ENCODE measurements at regions not wholly inside any gene's neighbourhood (a gene's known extent, or its start where the extent isn't known, plus 50 kb on each side); places are given as distances from the start of the nearest gene placed in this dataset.

DNA sequence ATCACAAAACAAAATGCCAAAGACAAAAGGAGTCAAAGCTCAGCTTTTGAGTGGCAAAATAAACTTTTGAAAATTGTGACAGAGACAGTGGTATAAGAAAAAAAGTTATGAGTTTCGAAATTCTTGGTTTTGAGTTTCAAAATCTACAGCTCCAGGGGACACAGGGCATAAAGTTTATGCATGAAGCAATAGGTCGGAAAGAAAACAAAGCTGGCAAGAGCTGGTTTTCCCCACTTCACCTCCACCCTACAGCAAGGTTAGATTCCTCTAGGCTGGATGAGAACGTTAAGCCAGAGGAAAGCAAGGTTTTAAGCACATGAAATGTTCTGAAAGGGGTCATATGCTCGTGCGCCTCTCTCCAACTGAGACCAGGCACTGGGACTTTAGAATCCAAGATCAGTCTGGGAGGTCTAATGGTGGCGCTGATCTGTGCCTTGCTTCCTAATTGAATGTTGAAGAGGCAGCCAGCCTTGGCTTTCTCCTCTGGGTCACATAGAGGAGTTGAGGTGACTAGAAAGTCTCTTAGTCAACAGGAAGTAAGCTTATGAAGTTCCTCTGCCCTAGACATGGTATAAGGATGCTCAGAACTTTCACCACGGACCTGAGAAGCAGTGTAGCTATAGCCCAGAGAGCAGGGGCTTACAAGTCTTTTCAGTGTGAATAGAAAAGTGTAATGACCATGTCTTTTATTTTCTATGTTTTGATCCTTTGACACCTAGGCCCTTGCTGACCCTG, 167.7 kb upstream of the DMAC1 start:
- Histone ChIP-seq H3K4me1 (ENCODE audit: control insufficient read depth, insufficient read depth, low read length) (peaks cover 5% of the 10 kb centered on the region), H3K27me3 (ENCODE audit: control insufficient read depth, insufficient read depth, low read length) (no peaks in the 10 kb centered on the region), H3K27ac (ENCODE audit: low read length) (no peak overlapping the region), H3K36me3 (ENCODE audit: control insufficient read depth, insufficient read depth, low read length) (no peaks in the 10 kb centered on the region), H3K4me3 (ENCODE audit: low read length) (no peak overlapping the region), H3K9me3 (ENCODE audit: control insufficient read depth, insufficient read depth, low read length) (no peaks in the 10 kb centered on the region)
- Mint-ChIP-seq H3K27ac (no peak overlapping the region), H3K27me3 (ENCODE audit: low read depth in 2 of 2) (peaks cover 3 to 23% of the 10 kb centered on the region in 2 donors), H3K4me3 (no peak overlapping the region), H3K4me1 (peaks cover 0 to 3% of the 10 kb centered on the region in 2 donors), H3K36me3 (peaks cover 9% of the 10 kb centered on the region), H3K9me3 (no peaks in the 10 kb centered on the region)
- TF ChIP-seq, protein P1, sequence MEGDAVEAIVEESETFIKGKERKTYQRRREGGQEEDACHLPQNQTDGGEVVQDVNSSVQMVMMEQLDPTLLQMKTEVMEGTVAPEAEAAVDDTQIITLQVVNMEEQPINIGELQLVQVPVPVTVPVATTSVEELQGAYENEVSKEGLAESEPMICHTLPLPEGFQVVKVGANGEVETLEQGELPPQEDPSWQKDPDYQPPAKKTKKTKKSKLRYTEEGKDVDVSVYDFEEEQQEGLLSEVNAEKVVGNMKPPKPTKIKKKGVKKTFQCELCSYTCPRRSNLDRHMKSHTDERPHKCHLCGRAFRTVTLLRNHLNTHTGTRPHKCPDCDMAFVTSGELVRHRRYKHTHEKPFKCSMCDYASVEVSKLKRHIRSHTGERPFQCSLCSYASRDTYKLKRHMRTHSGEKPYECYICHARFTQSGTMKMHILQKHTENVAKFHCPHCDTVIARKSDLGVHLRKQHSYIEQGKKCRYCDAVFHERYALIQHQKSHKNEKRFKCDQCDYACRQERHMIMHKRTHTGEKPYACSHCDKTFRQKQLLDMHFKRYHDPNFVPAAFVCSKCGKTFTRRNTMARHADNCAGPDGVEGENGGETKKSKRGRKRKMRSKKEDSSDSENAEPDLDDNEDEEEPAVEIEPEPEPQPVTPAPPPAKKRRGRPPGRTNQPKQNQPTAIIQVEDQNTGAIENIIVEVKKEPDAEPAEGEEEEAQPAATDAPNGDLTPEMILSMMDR (IDR thresholded peaks at IDR 0.05): no peak
- intact Hi-C loops (cut with micrococcal nuclease): no loop called here
- 82% methylated on average over 7 of the region's 7 CpGs for WGBS (ENCODE audit: insufficient coverage)
- ATAC-seq (peak; percentile 38 to 57 (median 52)), DNase-seq (peak in 1 of 2 donors; percentile 20)

GRCh38 chr9:7965063-7965462, 165.5 kb upstream of the DMAC1 start:
- ATAC-seq: no peak
- Histone ChIP-seq H3K27ac (ENCODE audit: low read length) (no peak overlapping the region), H3K36me3 (ENCODE audit: control insufficient read depth, insufficient read depth, low read length) (no peaks in the 10 kb centered on the region), H3K4me3 (ENCODE audit: low read length) (no peak overlapping the region), H3K27me3 (ENCODE audit: control insufficient read depth, insufficient read depth, low read length) (no peaks in the 10 kb centered on the region), H3K9me3 (ENCODE audit: control insufficient read depth, insufficient read depth, low read length) (no peaks in the 10 kb centered on the region), H3K4me1 (ENCODE audit: control insufficient read depth, insufficient read depth, low read length) (peaks cover 5% of the 10 kb centered on the region)
- no peaks in the 10 kb centered on the region for H3K4me1 Mint-ChIP-seq
- no peaks in the 10 kb centered on the region for H3K9me3 Mint-ChIP-seq
- no peak overlapping the region for H3K27ac Mint-ChIP-seq
- 89% methylated on average over 3 of the region's 3 CpGs for WGBS (ENCODE audit: insufficient coverage)
- TF ChIP-seq, protein P1 (IDR thresholded peaks at IDR 0.05): no peak
- intact Hi-C loops (cut with micrococcal nuclease): no loop called here
- H3K36me3 Mint-ChIP-seq: peaks cover 9% of the 10 kb centered on the region
- H3K4me3 Mint-ChIP-seq: no peak overlapping the region
- H3K27me3 Mint-ChIP-seq (ENCODE audit: low read depth in 2 of 2): peaks cover 3 to 34% of the 10 kb centered on the region in 2 donors
- no peak for DNase-seq

- WGBS (ENCODE audit: insufficient coverage): 74% methylated on average over 5 of the region's 5 CpGs
- Mint-ChIP-seq H3K4me3 (no peak overlapping the region), H3K27me3 (ENCODE audit: low read depth in 2 of 2) (peaks cover 3 to 39% of the 10 kb centered on the region in 2 donors), H3K36me3 (peaks cover 9% of the 10 kb centered on the region), H3K4me1 (no peaks in the 10 kb centered on the region), H3K27ac (no peak overlapping the region), H3K9me3 (no peaks in the 10 kb centered on the region)
- H3K4me3 ChIP-seq (ENCODE audit: low read length): no peak overlapping the region
- peaks cover 5% of the 10 kb centered on the region for H3K4me1 ChIP-seq (ENCODE audit: control insufficient read depth, insufficient read depth, low read length)
- H3K9me3 ChIP-seq (ENCODE audit: control insufficient read depth, insufficient read depth, low read length): no peaks in the 10 kb centered on the region
- DNase-seq (no peak), ATAC-seq (no peak)
- no peaks in the 10 kb centered on the region for H3K36me3 ChIP-seq (ENCODE audit: control insufficient read depth, insufficient read depth, low read length)
- H3K27me3 ChIP-seq (ENCODE audit: control insufficient read depth, insufficient read depth, low read length): no peaks in the 10 kb centered on the region
- TF ChIP-seq, protein P1 (IDR thresholded peaks at IDR 0.05): no peak
- intact Hi-C loops (cut with micrococcal nuclease): no loop called here
- no peak overlapping the region for H3K27ac ChIP-seq (ENCODE audit: low read length)
Observed at GRCh38 chr9:7963026-7963425, 163.4 kb upstream of the DMAC1 start.

GRCh38 chr9:7961076-7961475, 161.5 kb upstream of the DMAC1 start:
- H3K36me3 ChIP-seq (ENCODE audit: control insufficient read depth, insufficient read depth, low read length): no peaks in the 10 kb centered on the region
- Mint-ChIP-seq H3K4me3 (no peak overlapping the region), H3K27me3 (ENCODE audit: low read depth in 2 of 2) (peaks cover 3 to 30% of the 10 kb centered on the region in 2 donors), H3K4me1 (no peaks in the 10 kb centered on the region), H3K9me3 (no peaks in the 10 kb centered on the region), H3K27ac (no peak overlapping the region), H3K36me3 (peaks cover 6% of the 10 kb centered on the region)
- DNase-seq: no peak
- intact Hi-C loops (cut with micrococcal nuclease): no loop called here
- no peaks in the 10 kb centered on the region for H3K27me3 ChIP-seq (ENCODE audit: control insufficient read depth, insufficient read depth, low read length)
- TF ChIP-seq, protein P1 (IDR thresholded peaks at IDR 0.05): no peak
- H3K4me3 ChIP-seq (ENCODE audit: low read length): no peak overlapping the region
- no peak overlapping the region for H3K27ac ChIP-seq (ENCODE audit: low read length)
- no peaks in the 10 kb centered on the region for H3K4me1 ChIP-seq (ENCODE audit: control insufficient read depth, insufficient read depth, low read length)
- WGBS (ENCODE audit: insufficient coverage): 92% methylated on average over 2 of the region's 3 CpGs
- ATAC-seq: no peak
- no peaks in the 10 kb centered on the region for H3K9me3 ChIP-seq (ENCODE audit: control insufficient read depth, insufficient read depth, low read length)
